PC-9 (cell line): ENCODE measurements at regions not wholly inside any gene's neighbourhood (a gene's known extent, or its start where the extent isn't known, plus 50 kb on each side); places are given as distances from the start of the nearest gene placed in this dataset.

ENCODE experiments used
- BruUV-seq: library from RNA; stranded (reverse); fragments of 400-500 nt; replicated peaks from 2 replicates; lab custom pipeline; 2021; lab: Mats Ljungman, UMichigan
- CTCF ChIA-PET: fragments of 300-600 bp; sonication (Branson Sonifier 250); formaldehyde crosslinking; loops from one replicate; lab custom pipeline; 2022; ENCODE audit warnings: antibody characterized with exemption; lab: Charles Lee
- POLR2A ChIA-PET: fragments of 300-600 bp; sonication (Branson Sonifier 250); formaldehyde crosslinking; loops from one replicate; lab custom pipeline; 2022; ENCODE audit warnings: antibody characterized with exemption; ENCODE audit not compliant: unreplicated experiment; lab: Charles Lee
- DNase-seq, 2 experiments: peaks; one replicate each; pipeline versions ENCODE4 v3.0.0 to v3.0.0-alpha.2; 2015 to 2022; ENCODE audit warnings: mixed read lengths in 1 of 2
- H2AFZ ChIP-seq: fragments of 200-600 bp; sonication (generic); 2 replicates; pipeline ENCODE4 v1.8.1; 2017; ENCODE audit warnings: antibody characterized with exemption
- H3F3A ChIP-seq: fragments of 200-600 bp; sonication (generic); 2 replicates; pipeline ENCODE4 v1.8.1; 2017; ENCODE audit warnings: antibody characterized with exemption, mild to moderate bottlenecking, low read depth; ENCODE audit not compliant: insufficient read depth
- H3K27ac ChIP-seq: fragments of 200-600 bp; sonication (generic); 2 replicates; pipeline ENCODE4 v1.6.1; 2016; ENCODE audit warnings: mixed run types
- H3K27me3 ChIP-seq: fragments of 200-600 bp; sonication (generic); 2 replicates; pipeline ENCODE4 v1.6.1; 2016; ENCODE audit warnings: low read depth, mixed run types; ENCODE audit not compliant: insufficient read depth
- H3K36me3 ChIP-seq: fragments of 200-600 bp; sonication (generic); 2 replicates; pipeline ENCODE4 v1.6.1; 2016; ENCODE audit warnings: low read depth, mixed run types
- H3K4me1 ChIP-seq: fragments of 200-600 bp; sonication (generic); replicated peaks from 2 replicates; pipeline ENCODE4 v1.6.1; 2016; ENCODE audit warnings: mixed run types; ENCODE audit not compliant: insufficient read depth
- H3K4me2 ChIP-seq: fragments of 200-600 bp; sonication (generic); 2 replicates; pipeline ENCODE4 v1.6.1; 2017; ENCODE audit warnings: mixed run types
- H3K4me3 ChIP-seq: fragments of 200-600 bp; sonication (generic); 2 replicates; pipeline ENCODE4 v1.6.1; 2016; ENCODE audit warnings: mixed run types
- H3K79me2 ChIP-seq: fragments of 200-600 bp; sonication (generic); 2 replicates; pipeline ENCODE4 v1.6.1; 2017; ENCODE audit warnings: low read depth, mixed run types
- H3K9me2 ChIP-seq: fragments of 200-600 bp; sonication (generic); 2 replicates; pipeline ENCODE4 v1.8.1; 2017; ENCODE audit warnings: mild to moderate bottlenecking; ENCODE audit not compliant: insufficient read depth
- H3K9me3 ChIP-seq: fragments of 200-600 bp; sonication (generic); 2 replicates; pipeline ENCODE4 v1.8.1; 2016; ENCODE audit warnings: low read depth; ENCODE audit not compliant: insufficient read depth
- H4K20me1 ChIP-seq: fragments of 200-600 bp; sonication (generic); 2 replicates; pipeline ENCODE4 v1.8.1; 2017; ENCODE audit not compliant: insufficient read depth
- EZH2 ChIP-seq: fragments of 200-600 bp; sonication (generic); IDR thresholded peaks from 2 replicates; pipeline ENCODE4 v1.8.0; 2017; ENCODE audit warnings: antibody characterized with exemption, low read depth
- intact Hi-C: fragments of 100-400 bp; cut with micrococcal nuclease; formaldehyde crosslinking; loops from one replicate; pipeline ENCODE4 v1.10.0; 2022; ENCODE audit not compliant: unreplicated experiment
- TF ChIP-seq, protein P1 (sequence below): fragments of 200-600 bp; sonication (generic); conservative IDR thresholded peaks from 2 replicates; pipeline ENCODE4 v1.6.1; 2017; ENCODE audit warnings: mixed run types, antibody characterized with exemption, mild to moderate bottlenecking, moderate library complexity

- H3K4me2 ChIP-seq, result no peak overlapping the region
- no peak overlapping the region for H3K4me3 ChIP-seq
- TF ChIP-seq, protein P1, sequence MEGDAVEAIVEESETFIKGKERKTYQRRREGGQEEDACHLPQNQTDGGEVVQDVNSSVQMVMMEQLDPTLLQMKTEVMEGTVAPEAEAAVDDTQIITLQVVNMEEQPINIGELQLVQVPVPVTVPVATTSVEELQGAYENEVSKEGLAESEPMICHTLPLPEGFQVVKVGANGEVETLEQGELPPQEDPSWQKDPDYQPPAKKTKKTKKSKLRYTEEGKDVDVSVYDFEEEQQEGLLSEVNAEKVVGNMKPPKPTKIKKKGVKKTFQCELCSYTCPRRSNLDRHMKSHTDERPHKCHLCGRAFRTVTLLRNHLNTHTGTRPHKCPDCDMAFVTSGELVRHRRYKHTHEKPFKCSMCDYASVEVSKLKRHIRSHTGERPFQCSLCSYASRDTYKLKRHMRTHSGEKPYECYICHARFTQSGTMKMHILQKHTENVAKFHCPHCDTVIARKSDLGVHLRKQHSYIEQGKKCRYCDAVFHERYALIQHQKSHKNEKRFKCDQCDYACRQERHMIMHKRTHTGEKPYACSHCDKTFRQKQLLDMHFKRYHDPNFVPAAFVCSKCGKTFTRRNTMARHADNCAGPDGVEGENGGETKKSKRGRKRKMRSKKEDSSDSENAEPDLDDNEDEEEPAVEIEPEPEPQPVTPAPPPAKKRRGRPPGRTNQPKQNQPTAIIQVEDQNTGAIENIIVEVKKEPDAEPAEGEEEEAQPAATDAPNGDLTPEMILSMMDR, result no peak
- no peak for TF ChIP-seq EZH2
- no peaks in the 10 kb centered on the region for H3K27me3 ChIP-seq
- intact Hi-C loops, result no loop called here
- no peaks in the 10 kb centered on the region for H3F3A ChIP-seq
- POLR2A ChIA-PET, result no interaction called here
- no peaks in the 10 kb centered on the region for H3K9me3 ChIP-seq
- no peaks in the 10 kb centered on the region for H3K4me1 ChIP-seq
- H3K9me2 ChIP-seq, result no peaks in the 10 kb centered on the region
- no peak overlapping the region for H2AFZ ChIP-seq
- H4K20me1 ChIP-seq, result no peaks in the 10 kb centered on the region
- H3K36me3 ChIP-seq, result no peaks in the 10 kb centered on the region
- CTCF ChIA-PET, result no interaction called here
- H3K27ac ChIP-seq, result no peak overlapping the region
- H3K79me2 ChIP-seq, result no peaks in the 10 kb centered on the region
- no TSS peak for BruUV-seq
- DNase-seq, result no peak
Observed at GRCh38 chr4:182177166-182177565, 66.0 kb upstream of the TENM3 start.

DNA sequence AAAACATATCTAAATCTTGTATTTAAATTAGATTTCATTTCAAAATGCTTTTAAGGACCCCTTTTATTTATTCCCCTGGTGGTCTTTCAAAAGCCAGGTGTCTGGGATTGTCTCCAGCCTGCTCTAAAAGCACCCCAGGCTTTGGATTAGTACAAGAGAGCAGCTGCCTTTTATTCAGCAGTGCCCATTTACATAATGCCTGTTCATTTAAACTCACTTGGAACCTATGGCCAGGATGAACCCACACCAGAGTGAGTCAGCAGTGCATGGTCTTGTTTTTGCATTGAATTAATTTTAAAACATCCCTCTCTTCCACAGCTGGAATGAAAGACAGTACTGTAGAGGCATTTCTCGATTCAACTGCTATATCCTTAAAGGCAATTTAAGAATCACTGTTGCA lies 64.1 kb upstream of the TENM3 start:
- CTCF ChIA-PET, result no interaction called here
- no peaks in the 10 kb centered on the region for H3K4me1 ChIP-seq
- H2AFZ ChIP-seq, result no peak overlapping the region
- no peaks in the 10 kb centered on the region for H4K20me1 ChIP-seq
- no peak overlapping the region for H3K4me3 ChIP-seq
- TF ChIP-seq EZH2, result no peak
- TF ChIP-seq, protein P1, result no peak
- H3K4me2 ChIP-seq, result no peak overlapping the region
- no peaks in the 10 kb centered on the region for H3K27me3 ChIP-seq
- intact Hi-C loops, result no loop called here
- DNase-seq, result no peak
- H3K27ac ChIP-seq, result no peak overlapping the region
- no peaks in the 10 kb centered on the region for H3F3A ChIP-seq
- POLR2A ChIA-PET, result no interaction called here
- no peaks in the 10 kb centered on the region for H3K9me2 ChIP-seq
- H3K79me2 ChIP-seq, result no peaks in the 10 kb centered on the region
- H3K36me3 ChIP-seq, result no peaks in the 10 kb centered on the region
- BruUV-seq, result no TSS peak
- no peaks in the 10 kb centered on the region for H3K9me3 ChIP-seq

DNA sequence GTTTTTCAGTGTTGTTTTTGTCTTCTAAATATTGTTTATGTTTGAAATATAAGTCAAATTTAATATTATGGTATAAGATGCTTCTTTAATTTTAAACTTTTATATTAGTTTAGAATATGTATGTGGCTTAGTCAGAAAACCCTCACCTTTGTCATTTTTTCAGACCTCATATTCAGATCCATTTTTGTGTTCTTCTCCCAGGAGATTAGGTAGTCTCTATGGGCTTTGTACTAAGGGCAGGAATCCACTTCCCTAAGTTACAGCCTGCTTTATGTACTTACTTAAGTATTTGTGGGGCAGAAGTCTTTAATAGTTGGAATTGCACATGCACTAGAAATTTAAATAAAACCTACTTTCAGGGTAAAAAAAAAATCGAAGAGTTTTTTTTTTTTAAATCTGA lies 63.5 kb upstream of the TENM3 start:
- no peak overlapping the region for H3K27ac ChIP-seq
- no peaks in the 10 kb centered on the region for H3K79me2 ChIP-seq
- H3K36me3 ChIP-seq, result no peaks in the 10 kb centered on the region
- no peaks in the 10 kb centered on the region for H3K27me3 ChIP-seq
- TF ChIP-seq, protein P1, result no peak
- TF ChIP-seq EZH2, result no peak
- H3K4me2 ChIP-seq, result no peak overlapping the region
- no peaks in the 10 kb centered on the region for H3K9me3 ChIP-seq
- H3K9me2 ChIP-seq, result no peaks in the 10 kb centered on the region
- intact Hi-C loops, result no loop called here
- no peaks in the 10 kb centered on the region for H3F3A ChIP-seq
- ChIA-PET POLR2A (no interaction called here), CTCF (no interaction called here)
- H2AFZ ChIP-seq, result no peak overlapping the region
- BruUV-seq, result no TSS peak
- H3K4me3 ChIP-seq, result no peak overlapping the region
- H4K20me1 ChIP-seq, result no peaks in the 10 kb centered on the region
- no peak for DNase-seq
- H3K4me1 ChIP-seq, result no peaks in the 10 kb centered on the region
